HG02870 (cell line): ENCODE measurements at regions not wholly inside any gene's neighbourhood (a gene's known extent, or its start where the extent isn't known, plus 50 kb on each side); places are given as distances from the start of the nearest gene placed in this dataset.

Source experiments
- ATAC-seq: cut with Tn5 transposase; IDR thresholded peaks from one replicate; pipeline ENCODE4 v1.9.1; 2021; ENCODE audit warnings: mild to moderate bottlenecking, moderate library complexity; ENCODE audit not compliant: unreplicated experiment

- ATAC-seq = no peak
These were observed 232.0 kb downstream of the BCAS1 start for GRCh38 chr20:53838311-53838868.

- no peak for ATAC-seq
These were observed 233.1 kb downstream of the BCAS1 start for GRCh38 chr20:53837126-53837826.

- ATAC-seq = no peak
These were observed 235.6 kb downstream of the BCAS1 start for GRCh38 chr20:53834749-53835148.

DNA sequence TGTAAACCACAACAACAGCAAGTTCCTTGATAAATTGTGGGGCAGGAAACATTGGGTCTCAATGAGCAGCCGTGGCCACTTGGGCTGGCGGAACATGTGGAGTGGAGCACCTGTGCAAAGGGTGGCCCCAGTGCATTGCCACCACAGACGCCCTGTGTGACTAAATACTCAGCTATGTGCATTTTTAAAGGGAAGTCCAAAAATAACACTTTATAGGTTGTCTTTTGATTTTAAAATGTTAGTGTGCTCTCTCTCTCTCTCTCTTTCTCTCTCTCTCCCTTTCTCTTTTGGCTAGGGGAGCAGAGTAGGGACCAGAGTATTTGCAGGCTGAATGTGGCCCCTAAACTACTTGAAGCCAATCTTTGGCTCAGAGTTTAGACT is 236.3 kb downstream of the BCAS1 start:
- ATAC-seq = no peak

GRCh38 chr20:53833333-53834061 is 236.9 kb downstream of the BCAS1 start:
- ATAC-seq = no peak

GRCh38 chr20:53832499-53832898 is 237.9 kb downstream of the BCAS1 start:
- no peak for ATAC-seq

GRCh38 chr20:53831812-53832211 is 238.2 kb upstream of the ZNF217 start:
- no peak for ATAC-seq

DNA sequence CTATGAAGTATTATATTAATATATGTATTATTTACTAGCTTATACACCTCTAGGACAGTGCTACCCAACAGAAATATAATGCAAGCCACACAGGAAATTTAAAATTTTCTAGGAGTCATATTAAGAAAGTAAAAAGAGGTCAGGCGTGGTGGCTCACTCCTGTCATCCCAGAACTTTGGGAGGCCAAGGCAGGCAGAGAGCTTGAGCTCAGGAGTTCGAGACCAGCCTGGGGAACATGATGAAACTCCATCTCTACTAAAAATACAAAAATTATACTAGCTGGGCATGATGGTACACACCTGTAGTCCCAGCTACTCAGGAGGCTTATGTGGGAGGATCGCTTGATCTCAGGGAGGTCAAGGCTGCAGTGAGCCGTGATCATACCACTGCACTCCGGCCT is 237.6 kb upstream of the ZNF217 start:
- ATAC-seq = no peak

GRCh38 chr20:53829724-53830521 is 236.3 kb upstream of the ZNF217 start:
- no peak for ATAC-seq

GRCh38 chr20:53829255-53829723 is 235.7 kb upstream of the ZNF217 start:
- no peak for ATAC-seq

DNA sequence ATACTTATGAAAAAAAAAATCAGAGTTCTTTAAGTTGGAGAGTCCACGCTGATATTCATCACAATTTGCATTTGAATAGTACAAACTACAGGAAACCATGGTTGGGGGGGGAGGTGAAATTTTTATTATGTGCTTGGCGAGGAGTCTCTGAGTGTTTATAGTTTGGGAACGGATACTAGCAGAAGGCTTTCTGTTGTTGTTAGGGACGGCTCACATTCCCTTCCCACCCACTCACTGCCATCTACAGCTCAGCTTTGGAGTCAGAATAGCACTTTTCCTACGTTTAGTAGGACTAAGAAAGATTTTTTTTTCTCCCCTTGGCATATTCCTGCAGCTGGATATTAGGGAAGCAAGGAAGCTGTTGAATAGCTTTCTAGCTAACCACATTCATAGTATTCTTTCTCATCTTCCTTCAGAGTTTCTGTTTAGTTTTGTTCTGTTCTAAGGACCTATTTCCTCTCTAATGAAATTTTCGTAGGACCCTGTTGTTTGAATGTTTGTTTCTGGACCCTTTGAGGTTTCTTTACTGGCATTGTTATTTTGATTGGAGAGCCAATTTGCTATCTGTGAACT is 235.1 kb upstream of the ZNF217 start:
- no peak for ATAC-seq

DNA sequence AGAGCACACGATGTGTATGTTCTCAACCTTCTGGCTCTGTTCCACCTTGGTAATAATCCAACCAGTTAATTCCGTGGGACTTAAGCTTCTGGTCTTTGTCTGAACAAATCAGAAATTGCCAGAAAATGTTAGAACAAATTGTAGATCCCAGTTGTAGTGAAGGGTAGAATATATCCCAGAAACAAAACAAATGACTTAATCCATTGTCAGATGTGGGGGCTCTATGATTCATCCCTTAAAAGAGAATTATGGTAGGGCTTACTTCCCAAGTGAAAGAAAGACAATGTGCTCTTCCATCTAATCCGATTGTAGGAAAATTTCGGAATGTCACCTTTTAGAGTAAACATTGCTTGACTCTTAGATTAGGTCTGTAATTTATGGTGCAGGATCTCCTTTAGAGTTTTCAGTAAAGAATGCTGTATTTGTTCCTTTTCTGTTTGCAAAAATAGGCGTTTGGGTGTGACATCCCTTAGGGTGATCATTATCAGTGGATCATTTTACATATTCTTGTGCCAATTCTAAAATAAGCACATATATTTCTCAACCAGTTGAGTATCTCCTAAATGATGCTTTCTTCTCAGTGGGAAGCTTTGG is 234.5 kb upstream of the ZNF217 start:
- no peak for ATAC-seq

- ATAC-seq = no peak
These were observed 233.9 kb upstream of the ZNF217 start for GRCh38 chr20:53827292-53828087.

DNA sequence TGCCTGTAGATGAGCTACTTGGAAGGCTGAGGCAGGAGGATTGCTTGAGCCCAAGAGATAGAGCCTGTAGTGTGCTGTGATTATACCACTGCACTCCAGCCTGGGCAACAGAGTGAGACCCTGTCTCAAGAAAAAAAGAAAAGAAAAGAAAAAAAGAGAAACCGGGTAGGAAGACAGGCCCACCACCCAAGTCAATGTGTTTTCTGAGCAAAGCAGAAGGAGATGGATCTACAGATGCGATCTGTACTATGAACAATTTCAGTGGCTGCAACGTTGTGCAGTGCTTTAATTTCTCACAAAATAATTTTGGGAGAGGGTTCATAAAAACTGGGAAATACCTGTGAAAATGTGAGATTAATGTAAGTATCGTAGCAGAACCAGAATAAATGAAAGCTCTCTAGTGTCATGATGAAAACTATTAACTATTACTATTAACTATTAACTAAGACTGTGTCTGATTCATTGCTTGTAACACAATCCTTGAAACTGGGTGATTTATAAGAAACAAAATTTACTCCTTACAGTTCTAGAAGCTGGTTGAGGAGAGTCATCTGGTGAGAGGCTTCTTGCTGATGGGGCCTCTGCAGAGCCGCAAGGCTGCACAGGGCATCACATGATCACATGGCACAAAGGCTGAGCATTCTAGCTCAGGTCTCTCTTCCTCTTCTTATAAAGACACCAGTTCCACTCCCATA is 233.1 kb upstream of the ZNF217 start:
- peak; percentile 64 for ATAC-seq

DNA sequence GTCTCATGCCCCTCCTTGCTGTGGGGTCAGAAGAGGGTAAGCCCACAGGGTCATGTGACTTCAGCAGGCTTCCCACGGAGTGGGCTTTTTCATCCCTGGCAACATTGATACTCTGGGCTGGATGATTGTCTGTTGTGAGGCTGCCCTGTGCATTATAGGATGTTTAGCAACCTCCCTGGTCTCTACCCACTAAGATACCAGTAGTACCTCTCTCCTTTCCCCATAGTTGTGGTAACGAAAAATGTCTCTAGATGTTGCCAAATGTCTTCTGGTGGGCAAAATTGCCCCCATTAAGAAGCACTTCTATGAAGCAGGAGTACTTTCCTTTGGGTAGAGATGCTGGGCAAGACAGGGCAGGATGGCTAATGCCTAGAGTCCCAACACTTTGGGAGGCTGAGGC is 232.5 kb upstream of the ZNF217 start:
- ATAC-seq = no peak

GRCh38 chr20:53825282-53825681 is 231.6 kb upstream of the ZNF217 start:
- no peak for ATAC-seq

- no peak for ATAC-seq
These were observed 231.1 kb upstream of the ZNF217 start for GRCh38 chr20:53824779-53825178.

DNA sequence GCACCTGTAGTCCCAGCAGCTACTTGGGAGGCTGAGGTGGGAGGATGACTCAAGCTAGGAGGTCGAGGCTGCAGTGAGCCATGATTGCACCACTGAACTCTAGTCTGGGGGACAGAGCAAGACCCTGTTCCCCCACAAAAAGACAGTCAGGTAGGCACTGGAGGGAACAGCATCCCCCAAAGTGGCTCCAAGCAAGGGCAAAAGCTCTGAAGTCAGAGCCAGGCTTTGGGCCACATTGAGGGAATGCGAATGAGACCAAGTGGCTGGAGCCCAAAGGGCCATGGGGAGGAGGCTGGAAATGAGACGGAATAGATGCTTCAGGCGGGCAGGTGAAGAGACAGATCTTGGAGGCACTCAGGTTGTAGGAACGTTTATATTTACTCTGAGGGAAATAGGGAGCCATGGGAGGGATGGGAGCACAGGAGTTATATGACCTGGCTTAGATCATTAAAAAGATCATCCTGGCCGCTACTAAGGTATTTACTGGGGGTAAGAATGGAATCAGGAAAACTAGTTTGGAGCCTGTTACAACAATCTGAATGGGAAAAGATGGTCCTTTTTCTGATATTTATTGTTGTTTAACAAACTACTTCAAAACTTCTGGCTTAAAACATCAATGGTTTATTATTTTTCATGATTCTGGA is 229.6 kb upstream of the ZNF217 start:
- no peak for ATAC-seq

GRCh38 chr20:53822534-53822933 is 228.9 kb upstream of the ZNF217 start:
- ATAC-seq = no peak
